ENCODE measurements at regions not wholly inside any gene's neighbourhood (a gene's known extent, or its start where the extent isn't known, plus 50 kb on each side); places are given as distances from the start of the nearest gene placed in this dataset.

DNA sequence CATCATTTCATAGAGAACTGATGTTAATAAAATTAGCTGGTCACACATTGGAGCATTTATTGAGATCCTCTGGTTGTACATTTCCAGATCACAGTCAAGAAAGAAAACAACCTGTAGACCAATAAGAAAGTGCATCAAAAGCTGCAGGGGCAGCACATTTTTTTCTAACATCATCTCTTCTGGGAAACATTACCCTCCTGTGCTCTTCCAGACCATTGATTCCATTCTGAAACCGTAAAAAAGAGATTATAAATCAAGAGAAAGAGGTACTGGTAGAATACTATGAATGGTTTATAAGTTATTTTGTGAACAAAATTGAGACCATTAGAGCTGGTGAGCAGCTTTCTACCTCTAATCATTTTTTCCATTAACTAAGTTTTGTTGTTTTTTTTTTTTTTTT lies 1548.2 kb upstream of the CELF4 start:
- Mint-ChIP-seq H3K27me3 (ENCODE audit: insufficient read depth, unreplicated experiment) (no peaks in the 10 kb centered on the region), H3K27ac (ENCODE audit: unreplicated experiment) (no peak overlapping the region), H3K4me3 (ENCODE audit: unreplicated experiment) (no peak overlapping the region), H3K36me3 (ENCODE audit: insufficient read depth, unreplicated experiment) (no peaks in the 10 kb centered on the region), H3K9me3 (ENCODE audit: unreplicated experiment) (no peaks in the 10 kb centered on the region), H3K4me1 (ENCODE audit: low read depth, unreplicated experiment) (no peaks in the 10 kb centered on the region)
- no TSS peak for BruUV-seq (replicated peaks)
- DNase-seq: no peak
- no peaks in the 10 kb centered on the region for H3K9me3 ChIP-seq
- no peak overlapping the region for H3K4me3 ChIP-seq (ENCODE audit: low read depth, low read length)
- H3K27me3 ChIP-seq (replicated peaks; ENCODE audit: control insufficient read depth, insufficient read depth, low read length): no peaks in the 10 kb centered on the region
- intact Hi-C loops (cut with micrococcal nuclease; ENCODE audit: unreplicated experiment): no loop called here
- ChIA-PET POLR2A (no interaction called here), CTCF (no interaction called here)
- H3K36me3 ChIP-seq (ENCODE audit: control insufficient read depth, insufficient read depth, low read length): no peaks in the 10 kb centered on the region
- H3K4me1 ChIP-seq: no peaks in the 10 kb centered on the region
- no peak for TF ChIP-seq CTCF (IDR thresholded peaks at IDR 0.05; ENCODE audit: insufficient read depth in 1 of 2, low read depth in 1 of 2, low read length in 1 of 2, severe bottlenecking in 1 of 2, unreplicated experiment in 1 of 2)

DNA sequence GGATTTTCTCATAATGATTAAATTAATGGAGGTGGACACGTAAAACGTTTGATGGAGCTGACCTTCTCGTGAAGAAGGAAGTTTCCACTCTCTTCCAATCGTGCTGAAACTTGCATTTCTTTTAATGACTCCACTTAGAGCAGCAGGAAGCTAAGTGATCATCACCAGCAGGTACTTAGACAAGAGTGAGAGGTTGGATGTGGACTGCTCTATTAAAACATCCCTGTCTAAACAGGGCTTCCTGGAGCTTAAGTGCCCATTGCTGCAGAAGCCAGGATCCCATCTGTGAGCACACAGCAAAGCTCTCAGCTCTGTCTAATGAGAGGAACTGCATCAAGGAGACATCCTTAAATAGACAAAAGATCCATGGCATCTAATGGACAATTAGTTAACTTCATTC lies 1539.5 kb upstream of the CELF4 start:
- BruUV-seq (replicated peaks): no TSS peak
- TF ChIP-seq CTCF (IDR thresholded peaks at IDR 0.05; ENCODE audit: insufficient read depth in 1 of 2, low read depth in 1 of 2, low read length in 1 of 2, severe bottlenecking in 1 of 2, unreplicated experiment in 1 of 2): no peak
- intact Hi-C loops (cut with micrococcal nuclease; ENCODE audit: unreplicated experiment): no loop called here
- no peaks in the 10 kb centered on the region for H3K36me3 ChIP-seq (ENCODE audit: control insufficient read depth, insufficient read depth, low read length)
- no peaks in the 10 kb centered on the region for H3K27me3 ChIP-seq (replicated peaks; ENCODE audit: control insufficient read depth, insufficient read depth, low read length)
- Mint-ChIP-seq H3K27ac (ENCODE audit: unreplicated experiment) (no peak overlapping the region), H3K27me3 (ENCODE audit: insufficient read depth, unreplicated experiment) (no peaks in the 10 kb centered on the region), H3K9me3 (ENCODE audit: unreplicated experiment) (no peaks in the 10 kb centered on the region), H3K36me3 (ENCODE audit: insufficient read depth, unreplicated experiment) (no peaks in the 10 kb centered on the region), H3K4me1 (ENCODE audit: low read depth, unreplicated experiment) (no peaks in the 10 kb centered on the region), H3K4me3 (ENCODE audit: unreplicated experiment) (no peak overlapping the region)
- H3K4me3 ChIP-seq (ENCODE audit: low read depth, low read length): no peak overlapping the region
- H3K4me1 ChIP-seq: no peaks in the 10 kb centered on the region
- H3K9me3 ChIP-seq: no peaks in the 10 kb centered on the region
- no peak for DNase-seq
- ChIA-PET POLR2A (no interaction called here), CTCF (no interaction called here)

GRCh38 chr18:39072970-39073369 lies 1507.4 kb upstream of the CELF4 start:
- Histone ChIP-seq H3K4me3 (ENCODE audit: low read depth, low read length) (no peak overlapping the region), H3K36me3 (ENCODE audit: control insufficient read depth, insufficient read depth, low read length) (no peaks in the 10 kb centered on the region), H3K27me3 (replicated peaks; ENCODE audit: control insufficient read depth, insufficient read depth, low read length) (no peaks in the 10 kb centered on the region), H3K4me1 (no peaks in the 10 kb centered on the region), H3K9me3 (no peaks in the 10 kb centered on the region)
- ChIA-PET CTCF (no interaction called here), POLR2A (no interaction called here)
- no peaks in the 10 kb centered on the region for H3K27me3 Mint-ChIP-seq (ENCODE audit: insufficient read depth, unreplicated experiment)
- BruUV-seq (replicated peaks): no TSS peak
- no peak for DNase-seq
- no peaks in the 10 kb centered on the region for H3K4me1 Mint-ChIP-seq (ENCODE audit: low read depth, unreplicated experiment)
- TF ChIP-seq CTCF (IDR thresholded peaks at IDR 0.05; ENCODE audit: insufficient read depth in 1 of 2, low read depth in 1 of 2, low read length in 1 of 2, severe bottlenecking in 1 of 2, unreplicated experiment in 1 of 2): no peak
- no peaks in the 10 kb centered on the region for H3K36me3 Mint-ChIP-seq (ENCODE audit: insufficient read depth, unreplicated experiment)
- H3K9me3 Mint-ChIP-seq (ENCODE audit: unreplicated experiment): no peaks in the 10 kb centered on the region
- intact Hi-C loops (cut with micrococcal nuclease; ENCODE audit: unreplicated experiment): no loop called here
- no peak overlapping the region for H3K4me3 Mint-ChIP-seq (ENCODE audit: unreplicated experiment)
- H3K27ac Mint-ChIP-seq (ENCODE audit: unreplicated experiment): no peak overlapping the region

Measured in Caco-2 (cell line).